Neural progenitor cell (in vitro differentiated cells): ENCODE measurements at regions not wholly inside any gene's neighbourhood (a gene's known extent, or its start where the extent isn't known, plus 50 kb on each side); places are given as distances from the start of the nearest gene placed in this dataset.

Source experiments
- EZH2 ChIP-seq: fragments of 200-600 bp; sonication (generic); IDR thresholded peaks from 2 replicates; pipeline ENCODE4 v1.6.1; 2017; ENCODE audit warnings: antibody characterized with exemption, mild to moderate bottlenecking, moderate library complexity
- EZH2phosphoT487 ChIP-seq: fragments of 200-600 bp; sonication (generic); IDR thresholded peaks from 2 replicates; pipeline ENCODE4 v1.6.1; 2017; ENCODE audit warnings: antibody characterized with exemption
- TF ChIP-seq, protein P1 (sequence below): fragments of 200-600 bp; sonication (generic); IDR thresholded peaks from 2 replicates; pipeline ENCODE4 v1.5.1; 2017; ENCODE audit warnings: antibody characterized with exemption, mild to moderate bottlenecking

DNA sequence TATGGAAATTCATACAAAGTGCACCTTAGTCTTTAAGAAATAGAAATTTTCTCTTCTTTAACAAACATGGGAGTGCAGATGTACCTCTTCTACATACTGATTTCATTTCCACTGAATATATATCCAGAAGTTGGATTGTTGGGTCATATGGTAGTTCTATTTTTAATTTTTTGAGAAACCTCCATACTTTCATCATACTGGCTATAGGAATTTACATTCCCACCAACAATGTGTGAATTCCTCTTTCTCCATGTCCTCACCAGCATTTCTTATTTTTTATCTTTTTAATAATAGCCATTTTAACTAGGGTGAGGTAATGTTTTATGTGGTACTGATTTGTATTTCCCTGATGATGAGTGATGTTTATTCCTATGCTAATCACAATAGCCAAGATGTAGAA is 87.5 kb downstream of the RGS2 start:
- TF ChIP-seq, protein P1, sequence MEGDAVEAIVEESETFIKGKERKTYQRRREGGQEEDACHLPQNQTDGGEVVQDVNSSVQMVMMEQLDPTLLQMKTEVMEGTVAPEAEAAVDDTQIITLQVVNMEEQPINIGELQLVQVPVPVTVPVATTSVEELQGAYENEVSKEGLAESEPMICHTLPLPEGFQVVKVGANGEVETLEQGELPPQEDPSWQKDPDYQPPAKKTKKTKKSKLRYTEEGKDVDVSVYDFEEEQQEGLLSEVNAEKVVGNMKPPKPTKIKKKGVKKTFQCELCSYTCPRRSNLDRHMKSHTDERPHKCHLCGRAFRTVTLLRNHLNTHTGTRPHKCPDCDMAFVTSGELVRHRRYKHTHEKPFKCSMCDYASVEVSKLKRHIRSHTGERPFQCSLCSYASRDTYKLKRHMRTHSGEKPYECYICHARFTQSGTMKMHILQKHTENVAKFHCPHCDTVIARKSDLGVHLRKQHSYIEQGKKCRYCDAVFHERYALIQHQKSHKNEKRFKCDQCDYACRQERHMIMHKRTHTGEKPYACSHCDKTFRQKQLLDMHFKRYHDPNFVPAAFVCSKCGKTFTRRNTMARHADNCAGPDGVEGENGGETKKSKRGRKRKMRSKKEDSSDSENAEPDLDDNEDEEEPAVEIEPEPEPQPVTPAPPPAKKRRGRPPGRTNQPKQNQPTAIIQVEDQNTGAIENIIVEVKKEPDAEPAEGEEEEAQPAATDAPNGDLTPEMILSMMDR, result no peak
- TF ChIP-seq EZH2phosphoT487, result no peak
- TF ChIP-seq EZH2, result no peak
